Cardiac muscle cell (in vitro differentiated cells and primary cell): ENCODE measurements at regions not wholly inside any gene's neighbourhood (a gene's known extent, or its start where the extent isn't known, plus 50 kb on each side); places are given as distances from the start of the nearest gene placed in this dataset.

ENCODE experiments used
- DNase-seq, 2 donors: peaks; one replicate each; pipeline versions ENCODE4 v3.0.0 to v3.0.0-alpha.2; 2010 to 2017; ENCODE audit warnings: low read depth in 1 of 2, low spot score in 1 of 2
- H3K27ac ChIP-seq: fragments of 200-600 bp; sonication (generic); 2 replicates; pipeline ENCODE4 v1.5.1; 2016
- H3K27me3 ChIP-seq: fragments of 200-600 bp; sonication (generic); 2 replicates; pipeline ENCODE4 v1.6.0; 2016; ENCODE audit warnings: control low read depth
- H3K36me3 ChIP-seq: fragments of 200-600 bp; sonication (generic); 2 replicates; pipeline ENCODE4 v1.5.1; 2016; ENCODE audit warnings: control low read depth
- H3K4me1 ChIP-seq: fragments of 200-600 bp; sonication (generic); 2 replicates; pipeline ENCODE4 v1.8.1; 2017; ENCODE audit warnings: low read depth, mild to moderate bottlenecking, mixed run types
- H3K4me3 ChIP-seq: fragments of 200-600 bp; sonication (generic); 2 replicates; pipeline ENCODE4 v1.5.1; 2016; ENCODE audit warnings: mild to moderate bottlenecking
- H3K9me3 ChIP-seq: fragments of 200-600 bp; sonication (generic); 2 replicates; pipeline ENCODE4 v1.5.1; 2017; ENCODE audit warnings: low read depth, mild to moderate bottlenecking, control low read depth
- TF ChIP-seq, protein P1 (sequence below): IDR thresholded peaks from 2 replicates; pipeline ENCODE4 v1.5.1; 2012; ENCODE audit warnings: low read depth, mild to moderate bottlenecking, low read length

DNA sequence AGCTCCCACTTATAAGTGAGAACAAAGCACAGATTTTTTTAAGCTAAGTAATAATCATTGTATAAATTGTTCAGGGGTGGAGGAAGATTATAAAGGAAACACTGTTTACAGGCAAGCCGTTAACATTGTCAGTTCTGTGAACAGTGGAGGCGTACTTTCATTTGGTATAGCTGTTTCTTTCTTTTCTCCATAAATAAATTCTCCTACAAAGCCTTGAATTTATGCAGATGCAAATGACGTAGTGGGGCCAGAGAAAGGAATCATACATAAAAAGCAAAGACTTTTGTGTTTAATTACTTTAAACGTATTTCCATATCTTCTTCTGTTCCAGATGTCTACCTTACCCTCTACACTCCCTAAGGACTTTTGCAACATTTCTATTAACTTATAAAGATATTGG, 914.9 kb downstream of the ZPLD1 start:
- no peaks in the 10 kb centered on the region for H3K36me3 ChIP-seq
- TF ChIP-seq, protein P1, sequence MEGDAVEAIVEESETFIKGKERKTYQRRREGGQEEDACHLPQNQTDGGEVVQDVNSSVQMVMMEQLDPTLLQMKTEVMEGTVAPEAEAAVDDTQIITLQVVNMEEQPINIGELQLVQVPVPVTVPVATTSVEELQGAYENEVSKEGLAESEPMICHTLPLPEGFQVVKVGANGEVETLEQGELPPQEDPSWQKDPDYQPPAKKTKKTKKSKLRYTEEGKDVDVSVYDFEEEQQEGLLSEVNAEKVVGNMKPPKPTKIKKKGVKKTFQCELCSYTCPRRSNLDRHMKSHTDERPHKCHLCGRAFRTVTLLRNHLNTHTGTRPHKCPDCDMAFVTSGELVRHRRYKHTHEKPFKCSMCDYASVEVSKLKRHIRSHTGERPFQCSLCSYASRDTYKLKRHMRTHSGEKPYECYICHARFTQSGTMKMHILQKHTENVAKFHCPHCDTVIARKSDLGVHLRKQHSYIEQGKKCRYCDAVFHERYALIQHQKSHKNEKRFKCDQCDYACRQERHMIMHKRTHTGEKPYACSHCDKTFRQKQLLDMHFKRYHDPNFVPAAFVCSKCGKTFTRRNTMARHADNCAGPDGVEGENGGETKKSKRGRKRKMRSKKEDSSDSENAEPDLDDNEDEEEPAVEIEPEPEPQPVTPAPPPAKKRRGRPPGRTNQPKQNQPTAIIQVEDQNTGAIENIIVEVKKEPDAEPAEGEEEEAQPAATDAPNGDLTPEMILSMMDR: no peak

DNA sequence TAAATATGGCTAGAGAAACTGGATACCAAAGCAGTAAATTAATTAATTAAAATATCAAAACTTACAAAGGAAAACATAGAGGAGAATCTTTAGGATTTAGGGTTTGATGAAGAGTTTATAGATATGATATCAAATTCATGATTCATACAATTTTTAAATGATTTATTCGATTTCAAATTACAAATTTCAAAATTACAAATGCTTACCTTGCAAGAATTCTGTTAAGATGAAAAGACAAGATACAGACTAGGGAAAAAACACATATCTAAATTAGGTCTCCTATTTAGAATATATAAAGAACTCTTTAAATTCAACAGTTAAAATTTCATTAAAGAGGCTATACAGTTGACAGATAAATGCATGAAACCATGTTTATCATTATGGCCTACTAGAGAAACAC, 930.7 kb downstream of the ZPLD1 start:
- no peak overlapping the region for H3K4me3 ChIP-seq
- H3K27ac ChIP-seq: no peak overlapping the region
- DNase-seq: no peak
- H3K9me3 ChIP-seq: no peaks in the 10 kb centered on the region
- H3K4me1 ChIP-seq: no peaks in the 10 kb centered on the region
- H3K36me3 ChIP-seq: no peaks in the 10 kb centered on the region
- H3K27me3 ChIP-seq: no peaks in the 10 kb centered on the region
- TF ChIP-seq, protein P1: no peak

More for the DNA sequence above, 914.9 kb downstream of the ZPLD1 start:
- H3K4me1 ChIP-seq: no peaks in the 10 kb centered on the region
- H3K27ac ChIP-seq: no peak overlapping the region
- no peak overlapping the region for H3K4me3 ChIP-seq
- no peaks in the 10 kb centered on the region for H3K9me3 ChIP-seq
- no peaks in the 10 kb centered on the region for H3K27me3 ChIP-seq
- DNase-seq: no peak

DNA sequence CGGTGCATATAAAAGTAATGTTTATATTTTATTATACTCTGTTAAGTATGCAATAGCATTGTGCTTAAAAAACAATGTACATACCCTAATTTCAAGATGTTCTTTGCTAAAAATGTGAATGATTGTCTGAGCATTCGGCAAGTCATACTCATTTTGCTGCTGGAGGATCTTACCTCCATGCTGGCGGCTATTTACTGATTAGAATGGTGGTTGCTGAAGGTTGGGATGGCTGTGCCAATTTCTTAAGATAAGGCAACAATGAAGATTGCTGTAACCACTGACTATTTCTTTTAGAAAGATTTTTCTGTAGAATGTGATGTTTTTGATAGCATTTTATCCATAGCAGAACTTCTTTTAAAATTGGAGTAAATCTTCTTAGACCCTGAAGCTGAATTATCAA, 932.7 kb downstream of the ZPLD1 start:
- Histone ChIP-seq H3K4me1 (no peaks in the 10 kb centered on the region), H3K4me3 (no peak overlapping the region), H3K9me3 (no peaks in the 10 kb centered on the region), H3K36me3 (no peaks in the 10 kb centered on the region), H3K27ac (no peak overlapping the region), H3K27me3 (no peaks in the 10 kb centered on the region)
- no peak for DNase-seq
- TF ChIP-seq, protein P1: no peak

DNA sequence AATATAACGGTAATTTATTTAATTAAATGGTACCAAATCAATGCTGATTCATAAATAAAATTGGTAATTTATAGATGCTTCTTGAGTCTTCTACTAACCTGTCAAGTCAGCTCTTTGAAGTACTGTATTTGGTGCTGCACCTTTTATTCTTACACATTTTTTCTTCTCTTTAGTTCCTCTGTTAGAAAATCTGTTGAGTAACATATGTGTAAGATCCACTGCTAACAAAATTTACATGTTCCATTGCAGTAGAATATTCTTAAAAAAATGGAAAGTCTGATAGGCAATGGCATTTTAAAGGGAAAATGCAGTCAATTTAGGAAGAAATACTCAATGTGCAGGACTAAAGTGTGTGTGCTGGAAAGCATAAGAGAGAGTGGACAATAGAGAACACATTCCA, 936.6 kb downstream of the ZPLD1 start:
- Histone ChIP-seq H3K27me3 (no peaks in the 10 kb centered on the region), H3K36me3 (no peaks in the 10 kb centered on the region)
- TF ChIP-seq, protein P1: no peak

DNA sequence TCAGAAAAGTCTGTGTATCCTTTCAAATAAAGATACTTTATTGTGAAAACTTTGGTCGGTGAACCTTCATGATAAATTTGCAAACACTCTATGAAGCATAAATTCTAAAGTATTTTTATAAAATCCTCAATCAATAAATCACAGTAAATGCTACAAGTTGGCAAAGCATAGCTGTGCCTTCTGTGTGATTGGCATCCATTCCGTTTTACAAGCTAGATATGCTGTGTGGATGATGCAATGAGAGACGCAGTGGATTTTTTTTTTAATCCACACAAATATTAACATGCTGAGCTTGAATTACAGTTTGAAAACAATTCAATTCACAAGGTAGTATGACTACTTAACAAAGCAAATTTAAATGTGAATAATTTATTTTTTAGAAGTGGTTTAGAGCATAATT, 937.2 kb downstream of the ZPLD1 start:
- Histone ChIP-seq H3K27me3 (no peaks in the 10 kb centered on the region), H3K27ac (no peak overlapping the region), H3K36me3 (no peaks in the 10 kb centered on the region), H3K9me3 (no peaks in the 10 kb centered on the region), H3K4me1 (no peaks in the 10 kb centered on the region), H3K4me3 (no peak overlapping the region)
- DNase-seq: no peak
- TF ChIP-seq, protein P1: no peak

More for the DNA sequence above, 936.6 kb downstream of the ZPLD1 start:
- Histone ChIP-seq H3K4me3 (no peak overlapping the region), H3K27ac (no peak overlapping the region), H3K4me1 (no peaks in the 10 kb centered on the region), H3K9me3 (no peaks in the 10 kb centered on the region)
- DNase-seq: no peak

- Histone ChIP-seq H3K4me1 (no peaks in the 10 kb centered on the region), H3K9me3 (no peaks in the 10 kb centered on the region), H3K27ac (no peak overlapping the region), H3K4me3 (no peak overlapping the region), H3K36me3 (no peaks in the 10 kb centered on the region), H3K27me3 (no peaks in the 10 kb centered on the region)
- no peak for DNase-seq
- TF ChIP-seq, protein P1: no peak
Measured at GRCh38 chr3:103380391-103380790, 945.6 kb downstream of the ZPLD1 start.
